ENCODE measurements at regions not wholly inside any gene's neighbourhood (a gene's known extent, or its start where the extent isn't known, plus 50 kb on each side); places are given as distances from the start of the nearest gene placed in this dataset.
"Not testable (repeated sequence)": the region's sequence is repeated elsewhere in the genome, so short reads cannot be mapped to it uniquely, and the experiment has no call there.

GRCh38 chr2:175293195-175293594 is 111.7 kb upstream of the ATP5MC3 start:
- Histone ChIP-seq H3K4me1 (ENCODE audit: control insufficient read depth in 1 of 2, insufficient read depth in 2 of 2, low read length in 2 of 2) (no peaks in the 10 kb centered on the region), H3K9me3 (ENCODE audit: control insufficient read depth in 1 of 2, low read length in 2 of 2) (no peaks in the 10 kb centered on the region), H3K9ac (ENCODE audit: low read depth in 1 of 2, low read length in 2 of 2) (no peak overlapping the region), H3K36me3 (ENCODE audit: control insufficient read depth in 1 of 2, insufficient read depth in 2 of 2, low read length in 2 of 2) (no peaks in the 10 kb centered on the region), H3K4me3 (ENCODE audit: low read depth in 1 of 2, low read length in 2 of 2) (no peak overlapping the region), H3K27ac (ENCODE audit: low read depth, low read length) (no peak overlapping the region), H3K27me3 (ENCODE audit: control insufficient read depth in 1 of 2, insufficient read depth in 2 of 2, low read length in 2 of 2) (no peaks in the 10 kb centered on the region)

GRCh38 chr2:175282886-175283285 is 101.4 kb upstream of the ATP5MC3 start:
- Histone ChIP-seq H3K9me3 (ENCODE audit: control insufficient read depth in 1 of 2, low read length in 2 of 2) (no peaks in the 10 kb centered on the region), H3K4me1 (ENCODE audit: control insufficient read depth in 1 of 2, insufficient read depth in 2 of 2, low read length in 2 of 2) (peaks cover 0 to 18% of the 10 kb centered on the region in 2 donors), H3K4me3 (ENCODE audit: low read depth in 1 of 2, low read length in 2 of 2) (no peak overlapping the region), H3K27ac (ENCODE audit: low read depth, low read length) (no peak overlapping the region), H3K9ac (ENCODE audit: low read depth in 1 of 2, low read length in 2 of 2) (no peak overlapping the region), H3K36me3 (ENCODE audit: control insufficient read depth in 1 of 2, insufficient read depth in 2 of 2, low read length in 2 of 2) (no peaks in the 10 kb centered on the region), H3K27me3 (ENCODE audit: control insufficient read depth in 1 of 2, insufficient read depth in 2 of 2, low read length in 2 of 2) (no peaks in the 10 kb centered on the region)

- Histone ChIP-seq H3K9me3 (ENCODE audit: control insufficient read depth in 1 of 2, low read length in 2 of 2) (no peaks in the 10 kb centered on the region), H3K27ac (ENCODE audit: low read depth, low read length) (no peak overlapping the region), H3K9ac (ENCODE audit: low read depth in 1 of 2, low read length in 2 of 2) (no peak overlapping the region), H3K4me3 (ENCODE audit: low read depth in 1 of 2, low read length in 2 of 2) (no peak overlapping the region), H3K4me1 (ENCODE audit: control insufficient read depth in 1 of 2, insufficient read depth in 2 of 2, low read length in 2 of 2) (peaks cover 0 to 18% of the 10 kb centered on the region in 2 donors), H3K27me3 (ENCODE audit: control insufficient read depth in 1 of 2, insufficient read depth in 2 of 2, low read length in 2 of 2) (no peaks in the 10 kb centered on the region), H3K36me3 (ENCODE audit: control insufficient read depth in 1 of 2, insufficient read depth in 2 of 2, low read length in 2 of 2) (no peaks in the 10 kb centered on the region)
Measured at GRCh38 chr2:175282300-175282699, 100.8 kb upstream of the ATP5MC3 start.

DNA sequence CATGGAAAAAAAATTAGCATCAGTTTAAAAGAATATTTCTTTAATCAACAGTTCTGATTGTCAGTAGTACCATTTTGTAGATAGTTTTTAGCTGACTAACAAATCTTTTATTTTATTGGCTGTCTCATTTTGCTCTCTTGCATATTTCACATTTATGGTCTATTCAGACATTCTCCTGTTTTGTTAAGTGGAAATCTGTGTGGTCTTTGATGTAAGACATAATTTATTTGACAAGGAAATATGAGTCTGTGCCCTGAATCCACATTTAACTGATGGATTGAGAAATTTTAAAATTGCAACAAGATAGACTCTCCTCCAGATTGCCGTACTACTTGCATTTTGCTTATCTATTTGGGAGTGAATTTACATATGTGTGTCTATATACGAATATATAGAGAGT is 96.3 kb upstream of the ATP5MC3 start:
- Histone ChIP-seq H3K27ac (ENCODE audit: low read depth, low read length) (no peak overlapping the region), H3K4me3 (ENCODE audit: low read depth in 1 of 2, low read length in 2 of 2) (no peak overlapping the region), H3K36me3 (ENCODE audit: control insufficient read depth in 1 of 2, insufficient read depth in 2 of 2, low read length in 2 of 2) (no peaks in the 10 kb centered on the region), H3K9me3 (ENCODE audit: control insufficient read depth in 1 of 2, low read length in 2 of 2) (no peaks in the 10 kb centered on the region), H3K4me1 (ENCODE audit: control insufficient read depth in 1 of 2, insufficient read depth in 2 of 2, low read length in 2 of 2) (peaks cover 0 to 9% of the 10 kb centered on the region in 2 donors), H3K9ac (ENCODE audit: low read depth in 1 of 2, low read length in 2 of 2) (no peak overlapping the region), H3K27me3 (ENCODE audit: control insufficient read depth in 1 of 2, insufficient read depth in 2 of 2, low read length in 2 of 2) (no peaks in the 10 kb centered on the region)

DNA sequence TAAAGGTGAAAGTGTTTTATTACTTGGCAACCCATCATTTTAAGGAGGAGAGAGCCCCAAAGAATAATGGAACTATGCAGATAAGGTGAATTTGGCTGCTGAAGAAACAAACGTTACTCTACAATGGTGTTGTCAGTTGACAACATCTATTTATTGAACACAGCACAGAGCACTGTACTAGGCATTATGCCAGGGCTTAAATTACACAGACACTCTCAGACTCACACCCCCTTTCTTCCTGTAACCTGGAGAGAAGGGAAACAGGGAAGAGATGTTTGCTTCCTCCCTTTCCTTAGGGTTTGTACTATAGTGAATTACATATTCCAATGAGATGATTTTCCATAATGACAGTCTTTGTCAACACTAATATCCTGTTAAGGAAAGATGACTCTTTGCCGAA is 94.0 kb upstream of the ATP5MC3 start:
- H3K4me1 ChIP-seq (ENCODE audit: control insufficient read depth in 1 of 2, insufficient read depth in 2 of 2, low read length in 2 of 2) = no peaks in the 10 kb centered on the region
- no peak overlapping the region for H3K9ac ChIP-seq (ENCODE audit: low read depth in 1 of 2, low read length in 2 of 2)
- no peaks in the 10 kb centered on the region for H3K27me3 ChIP-seq (ENCODE audit: control insufficient read depth in 1 of 2, insufficient read depth in 2 of 2, low read length in 2 of 2)
- no peak overlapping the region for H3K4me3 ChIP-seq (ENCODE audit: low read depth in 1 of 2, low read length in 2 of 2)
- no peaks in the 10 kb centered on the region for H3K9me3 ChIP-seq (ENCODE audit: control insufficient read depth in 1 of 2, low read length in 2 of 2)
- H3K36me3 ChIP-seq (ENCODE audit: control insufficient read depth in 1 of 2, insufficient read depth in 2 of 2, low read length in 2 of 2) = no peaks in the 10 kb centered on the region
- no peak overlapping the region for H3K27ac ChIP-seq (ENCODE audit: low read depth, low read length)

GRCh38 chr2:175259164-175259563 is 77.7 kb upstream of the ATP5MC3 start:
- H3K9me3 ChIP-seq (ENCODE audit: control insufficient read depth in 1 of 2, low read length in 2 of 2) = no peaks in the 10 kb centered on the region
- no peak overlapping the region for H3K9ac ChIP-seq (ENCODE audit: low read depth in 1 of 2, low read length in 2 of 2)
- no peaks in the 10 kb centered on the region for H3K36me3 ChIP-seq (ENCODE audit: control insufficient read depth in 1 of 2, insufficient read depth in 2 of 2, low read length in 2 of 2)
- H3K27ac ChIP-seq (ENCODE audit: low read depth, low read length) = no peak overlapping the region
- H3K4me1 ChIP-seq (ENCODE audit: control insufficient read depth in 1 of 2, insufficient read depth in 2 of 2, low read length in 2 of 2) = no peaks in the 10 kb centered on the region
- H3K4me3 ChIP-seq (ENCODE audit: low read depth in 1 of 2, low read length in 2 of 2) = no peak overlapping the region
- no peaks in the 10 kb centered on the region for H3K27me3 ChIP-seq (ENCODE audit: control insufficient read depth in 1 of 2, insufficient read depth in 2 of 2, low read length in 2 of 2)

DNA sequence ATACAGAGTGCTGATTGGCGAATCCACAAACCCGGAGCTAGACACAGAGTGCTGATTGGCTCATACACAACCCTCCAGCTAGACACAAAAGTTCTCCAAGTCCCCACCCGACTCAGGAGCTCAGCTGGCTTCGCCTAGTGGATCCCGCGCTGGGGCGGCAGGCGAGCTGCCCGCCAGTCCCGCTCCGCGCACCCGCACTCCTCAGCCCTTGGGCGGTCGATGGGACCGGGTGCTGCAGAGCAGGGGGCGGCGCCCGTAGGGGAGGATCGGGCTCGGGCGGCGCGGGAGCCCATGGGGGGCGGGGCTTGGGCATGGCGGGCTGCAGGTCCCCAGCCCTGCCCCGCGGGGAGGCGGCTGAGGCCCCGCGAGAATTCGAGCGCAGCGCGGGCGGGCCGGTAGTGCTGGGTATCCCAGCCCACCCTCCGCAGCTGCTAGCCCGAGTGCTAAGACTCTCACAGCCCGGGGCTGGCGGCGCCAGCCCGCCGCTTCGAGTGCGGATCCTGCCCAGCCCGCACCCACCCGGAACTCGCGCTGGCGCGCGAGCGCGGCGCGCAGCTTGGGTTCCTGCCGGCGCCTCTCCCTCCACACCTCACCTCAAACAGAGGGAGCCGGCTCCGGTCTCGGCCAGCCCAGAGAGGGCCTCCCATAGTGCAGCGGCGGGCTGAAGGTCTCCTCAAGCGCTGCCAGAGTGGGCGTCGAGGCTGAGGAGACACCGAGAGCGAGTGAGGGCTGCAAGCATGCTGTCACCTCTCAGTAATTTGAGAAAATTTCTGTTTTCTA is 75.5 kb upstream of the ATP5MC3 start:
- no peak overlapping the region for H3K9ac ChIP-seq (ENCODE audit: low read depth in 1 of 2, low read length in 2 of 2)
- H3K4me3 ChIP-seq (ENCODE audit: low read depth in 1 of 2, low read length in 2 of 2) = no peak overlapping the region
- no peak overlapping the region for H3K27ac ChIP-seq (ENCODE audit: low read depth, low read length)
- H3K9me3 ChIP-seq (ENCODE audit: control insufficient read depth in 1 of 2, low read length in 2 of 2) = no peaks in the 10 kb centered on the region
- no peaks in the 10 kb centered on the region for H3K36me3 ChIP-seq (ENCODE audit: control insufficient read depth in 1 of 2, insufficient read depth in 2 of 2, low read length in 2 of 2)
- H3K27me3 ChIP-seq (ENCODE audit: control insufficient read depth in 1 of 2, insufficient read depth in 2 of 2, low read length in 2 of 2) = no peaks in the 10 kb centered on the region
- H3K4me1 ChIP-seq (ENCODE audit: control insufficient read depth in 1 of 2, insufficient read depth in 2 of 2, low read length in 2 of 2) = no peaks in the 10 kb centered on the region

DNA sequence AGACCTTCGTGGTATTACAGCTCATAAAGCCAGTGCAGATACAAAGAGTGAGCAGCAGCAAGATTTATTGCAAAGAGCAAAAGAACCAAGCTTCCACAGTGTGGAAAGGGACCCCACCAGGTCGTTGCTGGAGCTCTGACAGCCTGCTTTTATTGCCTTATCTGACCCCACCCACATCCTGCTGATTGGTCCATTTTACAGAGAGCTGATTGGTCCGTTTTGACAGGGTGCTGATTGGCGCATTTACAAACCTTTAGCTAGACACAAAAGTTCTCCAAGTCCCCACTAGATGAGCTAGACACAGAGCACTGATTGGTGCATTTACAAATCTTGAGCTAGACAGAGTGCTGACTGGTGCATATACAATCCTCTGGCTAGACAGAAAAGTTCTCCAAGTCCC is 74.9 kb upstream of the ATP5MC3 start:
- H3K27me3 ChIP-seq (ENCODE audit: control insufficient read depth in 1 of 2, insufficient read depth in 2 of 2, low read length in 2 of 2); H3K27ac ChIP-seq (ENCODE audit: low read depth, low read length); H3K4me1 ChIP-seq (ENCODE audit: control insufficient read depth in 1 of 2, insufficient read depth in 2 of 2, low read length in 2 of 2); H3K4me3 ChIP-seq (ENCODE audit: low read depth in 1 of 2, low read length in 2 of 2); H3K9me3 ChIP-seq (ENCODE audit: control insufficient read depth in 1 of 2, low read length in 2 of 2); H3K9ac ChIP-seq (ENCODE audit: low read depth in 1 of 2, low read length in 2 of 2); H3K36me3 ChIP-seq (ENCODE audit: control insufficient read depth in 1 of 2, insufficient read depth in 2 of 2, low read length in 2 of 2): not testable (repeated sequence)

DNA sequence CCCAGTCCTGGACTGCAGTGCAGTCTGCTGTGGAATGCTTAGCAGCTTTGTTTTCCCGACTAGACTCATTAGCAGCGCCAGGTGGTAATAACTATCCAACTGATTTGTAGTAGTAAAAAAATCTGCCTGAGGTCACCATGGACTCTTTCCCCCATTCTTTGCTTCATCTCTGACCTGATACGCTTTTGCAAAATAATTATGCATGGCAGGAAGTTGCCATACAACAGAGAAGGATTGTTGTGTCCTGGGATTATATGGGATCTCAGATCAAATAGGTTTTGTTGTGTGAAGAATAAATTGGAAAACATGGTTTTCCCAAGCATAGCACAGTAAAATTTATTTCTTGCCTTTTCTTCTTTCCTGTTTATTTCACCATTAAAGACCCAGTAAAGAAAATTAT is 72.4 kb upstream of the ATP5MC3 start:
- H3K9me3 ChIP-seq (ENCODE audit: control insufficient read depth in 1 of 2, low read length in 2 of 2) = no peaks in the 10 kb centered on the region
- H3K4me3 ChIP-seq (ENCODE audit: low read depth in 1 of 2, low read length in 2 of 2) = no peak overlapping the region
- no peaks in the 10 kb centered on the region for H3K36me3 ChIP-seq (ENCODE audit: control insufficient read depth in 1 of 2, insufficient read depth in 2 of 2, low read length in 2 of 2)
- H3K4me1 ChIP-seq (ENCODE audit: control insufficient read depth in 1 of 2, insufficient read depth in 2 of 2, low read length in 2 of 2) = no peaks in the 10 kb centered on the region
- H3K9ac ChIP-seq (ENCODE audit: low read depth in 1 of 2, low read length in 2 of 2) = no peak overlapping the region
- H3K27ac ChIP-seq (ENCODE audit: low read depth, low read length) = no peak overlapping the region
- H3K27me3 ChIP-seq (ENCODE audit: control insufficient read depth in 1 of 2, insufficient read depth in 2 of 2, low read length in 2 of 2) = no peaks in the 10 kb centered on the region

- Histone ChIP-seq H3K4me3 (ENCODE audit: low read depth in 1 of 2, low read length in 2 of 2) (no peak overlapping the region), H3K4me1 (ENCODE audit: control insufficient read depth in 1 of 2, insufficient read depth in 2 of 2, low read length in 2 of 2) (peaks cover 5 to 8% of the 10 kb centered on the region in 2 donors), H3K9ac (ENCODE audit: low read depth in 1 of 2, low read length in 2 of 2) (no peak overlapping the region), H3K27me3 (ENCODE audit: control insufficient read depth in 1 of 2, insufficient read depth in 2 of 2, low read length in 2 of 2) (no peaks in the 10 kb centered on the region), H3K36me3 (ENCODE audit: control insufficient read depth in 1 of 2, insufficient read depth in 2 of 2, low read length in 2 of 2) (no peaks in the 10 kb centered on the region), H3K9me3 (ENCODE audit: control insufficient read depth in 1 of 2, low read length in 2 of 2) (no peaks in the 10 kb centered on the region), H3K27ac (ENCODE audit: low read depth, low read length) (no peak overlapping the region)
Measured at GRCh38 chr2:175251425-175252041, 70.0 kb upstream of the ATP5MC3 start.
